ENCODE measurements at regions not wholly inside any gene's neighbourhood (a gene's known extent, or its start where the extent isn't known, plus 50 kb on each side); places are given as distances from the start of the nearest gene placed in this dataset.
"Not testable (repeated sequence)": the region's sequence is repeated elsewhere in the genome, so short reads cannot be mapped to it uniquely, and the experiment has no call there.

GRCh38 chr13:109979676-109980075 lies 193.3 kb upstream of the IRS2 start:
- DNase-seq (ENCODE audit: low read depth) = not testable (repeated sequence)

- DNase-seq (ENCODE audit: low read depth) = no peak
Observed at GRCh38 chr13:109979228-109979627, 192.8 kb upstream of the IRS2 start.

- no peak for DNase-seq (ENCODE audit: low read depth)
Observed at GRCh38 chr13:109977212-109977968, 191.0 kb upstream of the IRS2 start.

GRCh38 chr13:109976206-109976997 lies 190.0 kb upstream of the IRS2 start:
- DNase-seq (ENCODE audit: low read depth) = no peak

GRCh38 chr13:109974354-109974753 lies 188.0 kb upstream of the IRS2 start:
- peak; percentile 47 for DNase-seq (ENCODE audit: low read depth)

- DNase-seq (ENCODE audit: low read depth) = no peak
Observed at GRCh38 chr13:109973279-109973678, 186.9 kb upstream of the IRS2 start.

- DNase-seq (ENCODE audit: low read depth) = peak; percentile 26
Observed at GRCh38 chr13:109971456-109972090, 185.2 kb upstream of the IRS2 start.

GRCh38 chr13:109971006-109971405 lies 184.6 kb upstream of the IRS2 start:
- DNase-seq (ENCODE audit: low read depth) = no peak

- peak; percentile 31 for DNase-seq (ENCODE audit: low read depth)
Observed at GRCh38 chr13:109968876-109969577, 182.6 kb upstream of the IRS2 start.

- DNase-seq (ENCODE audit: low read depth) = no peak
Observed at GRCh38 chr13:109963960-109964563, 177.7 kb upstream of the IRS2 start.

- DNase-seq (ENCODE audit: low read depth) = no peak
Observed at GRCh38 chr13:109963384-109963783, 177.0 kb upstream of the IRS2 start.

GRCh38 chr13:109959903-109960302 lies 173.5 kb upstream of the IRS2 start:
- DNase-seq (ENCODE audit: low read depth) = no peak

GRCh38 chr13:109957875-109958274 lies 171.5 kb upstream of the IRS2 start:
- DNase-seq (ENCODE audit: low read depth) = no peak

- DNase-seq (ENCODE audit: low read depth) = peak; percentile 84
Observed at GRCh38 chr13:109955598-109955997, 169.2 kb upstream of the IRS2 start.

- DNase-seq (ENCODE audit: low read depth) = no peak
Observed at GRCh38 chr13:109954441-109954840, 168.1 kb upstream of the IRS2 start.

- no peak for DNase-seq (ENCODE audit: low read depth)
Observed at GRCh38 chr13:109951491-109951890, 165.1 kb upstream of the IRS2 start.

- DNase-seq (ENCODE audit: low read depth) = no peak
Observed at GRCh38 chr13:109949397-109949796, 163.0 kb upstream of the IRS2 start.

GRCh38 chr13:109947006-109947405 lies 160.6 kb upstream of the IRS2 start:
- DNase-seq (ENCODE audit: low read depth) = no peak

GRCh38 chr13:109945206-109945960 lies 159.0 kb upstream of the IRS2 start:
- peak; percentile 96 for DNase-seq (ENCODE audit: low read depth)

- DNase-seq (ENCODE audit: low read depth) = peak; percentile 73
Observed at GRCh38 chr13:109941951-109942350, 155.6 kb upstream of the IRS2 start.

- peak; percentile 44 for DNase-seq (ENCODE audit: low read depth)
Observed at GRCh38 chr13:109941221-109941620, 154.8 kb upstream of the IRS2 start.

All from iris pigment epithelial cell (primary cell).